GM20431 (cell line): ENCODE measurements at regions not wholly inside any gene's neighbourhood (a gene's known extent, or its start where the extent isn't known, plus 50 kb on each side); places are given as distances from the start of the nearest gene placed in this dataset.

Experiments used
- in situ Hi-C: fragments of 300-500 bp; cut with MseI, MboI; formaldehyde crosslinking; loops from one replicate; pipeline ENCODE4 v1.15.0; 2020; ENCODE audit warnings: low sequenced_read_pairs; ENCODE audit not compliant: unreplicated experiment

DNA sequence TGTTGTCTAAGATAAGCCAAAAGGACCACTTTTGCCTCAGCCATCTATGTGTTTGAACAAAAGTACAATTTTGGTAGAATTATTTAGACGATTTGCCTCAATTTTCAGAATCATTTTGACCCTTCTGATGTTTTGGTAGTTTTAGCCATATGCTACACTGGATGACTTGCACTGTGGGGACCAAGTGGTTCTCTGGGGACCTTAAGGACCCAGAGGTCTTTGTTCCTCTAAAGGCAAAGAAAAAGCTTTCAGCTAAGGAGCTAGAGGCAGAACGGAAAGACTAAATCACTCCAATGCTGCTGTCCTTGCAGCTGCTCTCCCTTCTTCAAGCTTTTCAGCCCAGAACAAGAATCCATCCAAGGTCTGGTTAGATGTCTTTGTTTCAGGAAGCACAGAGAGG lies 51.0 kb upstream of the APC start:
- in situ Hi-C loops: no loop called here

DNA sequence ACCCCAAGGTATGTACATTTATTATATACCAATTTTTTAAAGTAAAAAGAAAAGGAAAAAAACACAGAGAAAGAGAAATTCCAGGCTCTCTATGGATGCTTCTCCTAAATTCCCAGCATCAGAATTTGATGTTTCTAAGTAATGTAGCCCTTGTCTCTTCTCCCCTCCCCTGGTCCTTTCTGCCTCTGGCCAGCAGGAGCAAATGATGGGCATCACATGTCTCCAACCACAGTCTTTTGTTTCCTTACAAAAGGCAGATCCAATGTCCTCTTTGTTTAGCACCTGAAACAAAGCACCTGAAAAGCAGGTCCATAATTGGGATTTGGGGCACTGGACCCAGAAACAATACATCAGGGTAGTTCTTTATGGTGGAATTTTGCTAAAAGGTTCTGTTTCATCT lies 50.4 kb upstream of the APC start:
- in situ Hi-C loops: no loop called here
